HUES48 (cell line): ENCODE measurements at regions not wholly inside any gene's neighbourhood (a gene's known extent, or its start where the extent isn't known, plus 50 kb on each side); places are given as distances from the start of the nearest gene placed in this dataset.

Experiments used
- H3K27ac ChIP-seq: one replicate; pipeline ENCODE4 v1.7.0; 2013; ENCODE audit warnings: low read depth, low read length, inconsistent platforms
- H3K27me3 ChIP-seq: 2 replicates; pipeline ENCODE4 v1.6.1; 2013; ENCODE audit warnings: mild to moderate bottlenecking, low read length; ENCODE audit not compliant: control insufficient read depth, insufficient read depth
- H3K36me3 ChIP-seq: 2 replicates; pipeline ENCODE4 v1.6.1; 2013; ENCODE audit warnings: low read length; ENCODE audit not compliant: control insufficient read depth, insufficient read depth
- H3K4me1 ChIP-seq: 2 replicates; pipeline ENCODE4 v1.6.1; 2013; ENCODE audit warnings: mild to moderate bottlenecking, low read length; ENCODE audit not compliant: control insufficient read depth, insufficient read depth
- H3K4me3 ChIP-seq: 2 replicates; pipeline ENCODE4 v1.5.1; 2013; ENCODE audit warnings: mild to moderate bottlenecking, low read depth, low read length
- H3K9ac ChIP-seq: 2 replicates; pipeline ENCODE4 v1.6.1; 2013; ENCODE audit warnings: mild to moderate bottlenecking, low read depth, low read length, moderate library complexity
- H3K9me3 ChIP-seq: 2 replicates; pipeline ENCODE4 v1.6.1; 2013; ENCODE audit warnings: low read length; ENCODE audit not compliant: control insufficient read depth, insufficient read depth

- H3K9ac ChIP-seq: no peak overlapping the region
- no peaks in the 10 kb centered on the region for H3K27me3 ChIP-seq
- no peak overlapping the region for H3K4me3 ChIP-seq
- H3K9me3 ChIP-seq: no peaks in the 10 kb centered on the region
- H3K36me3 ChIP-seq: no peaks in the 10 kb centered on the region
- no peaks in the 10 kb centered on the region for H3K4me1 ChIP-seq
- no peak overlapping the region for H3K27ac ChIP-seq
These were observed 71.4 kb upstream of the HHIP start for GRCh38 chr4:144574509-144574908.

GRCh38 chr4:144575181-144575580 lies 70.8 kb upstream of the HHIP start:
- H3K36me3 ChIP-seq: no peaks in the 10 kb centered on the region
- no peaks in the 10 kb centered on the region for H3K4me1 ChIP-seq
- no peak overlapping the region for H3K27ac ChIP-seq
- no peak overlapping the region for H3K4me3 ChIP-seq
- no peaks in the 10 kb centered on the region for H3K27me3 ChIP-seq
- no peaks in the 10 kb centered on the region for H3K9me3 ChIP-seq
- no peak overlapping the region for H3K9ac ChIP-seq

- no peaks in the 10 kb centered on the region for H3K4me1 ChIP-seq
- no peak overlapping the region for H3K9ac ChIP-seq
- H3K9me3 ChIP-seq: no peaks in the 10 kb centered on the region
- no peak overlapping the region for H3K4me3 ChIP-seq
- H3K27ac ChIP-seq: no peak overlapping the region
- no peaks in the 10 kb centered on the region for H3K27me3 ChIP-seq
- no peaks in the 10 kb centered on the region for H3K36me3 ChIP-seq
These were observed 67.3 kb upstream of the HHIP start for GRCh38 chr4:144578681-144579080.

- Histone ChIP-seq H3K4me1 (no peaks in the 10 kb centered on the region), H3K27ac (no peak overlapping the region)
These were observed 66.4 kb upstream of the HHIP start for GRCh38 chr4:144579411-144580030.

GRCh38 chr4:144580430-144580829 lies 65.5 kb upstream of the HHIP start:
- no peaks in the 10 kb centered on the region for H3K36me3 ChIP-seq
- no peaks in the 10 kb centered on the region for H3K27me3 ChIP-seq
- no peak overlapping the region for H3K9ac ChIP-seq
- no peak overlapping the region for H3K4me3 ChIP-seq
- no peak overlapping the region for H3K27ac ChIP-seq
- H3K9me3 ChIP-seq: no peaks in the 10 kb centered on the region
- H3K4me1 ChIP-seq: no peaks in the 10 kb centered on the region

More at GRCh38 chr4:144579411-144580030, 66.4 kb upstream of the HHIP start:
- no peaks in the 10 kb centered on the region for H3K36me3 ChIP-seq
- no peaks in the 10 kb centered on the region for H3K9me3 ChIP-seq
- H3K9ac ChIP-seq: no peak overlapping the region
- no peaks in the 10 kb centered on the region for H3K27me3 ChIP-seq
- H3K4me3 ChIP-seq: no peak overlapping the region

GRCh38 chr4:144582105-144582850 lies 63.7 kb upstream of the HHIP start:
- H3K4me3 ChIP-seq: no peak overlapping the region
- H3K27me3 ChIP-seq: no peaks in the 10 kb centered on the region
- H3K27ac ChIP-seq: no peak overlapping the region
- no peaks in the 10 kb centered on the region for H3K9me3 ChIP-seq
- H3K4me1 ChIP-seq: no peaks in the 10 kb centered on the region
- no peak overlapping the region for H3K9ac ChIP-seq
- H3K36me3 ChIP-seq: no peaks in the 10 kb centered on the region

- no peak overlapping the region for H3K4me3 ChIP-seq
- H3K9ac ChIP-seq: no peak overlapping the region
- H3K27ac ChIP-seq: no peak overlapping the region
- H3K4me1 ChIP-seq: no peaks in the 10 kb centered on the region
- H3K36me3 ChIP-seq: no peaks in the 10 kb centered on the region
- H3K27me3 ChIP-seq: no peaks in the 10 kb centered on the region
- H3K9me3 ChIP-seq: peaks cover 3% of the 10 kb centered on the region; the same call in 1 of the 2 replicates
These were observed 63.0 kb upstream of the HHIP start for GRCh38 chr4:144582975-144583374.

GRCh38 chr4:144583658-144584057 lies 62.3 kb upstream of the HHIP start:
- Histone ChIP-seq H3K9me3 (peaks cover 3% of the 10 kb centered on the region; the same call in 1 of the 2 replicates), H3K9ac (no peak overlapping the region), H3K4me1 (no peaks in the 10 kb centered on the region), H3K36me3 (no peaks in the 10 kb centered on the region), H3K27me3 (no peaks in the 10 kb centered on the region), H3K27ac (no peak overlapping the region), H3K4me3 (no peak overlapping the region)

- Histone ChIP-seq H3K4me3 (no peak overlapping the region), H3K27ac (no peak overlapping the region), H3K27me3 (no peaks in the 10 kb centered on the region), H3K9me3 (peaks cover 3% of the 10 kb centered on the region; the same call in 1 of the 2 replicates), H3K4me1 (no peaks in the 10 kb centered on the region), H3K9ac (no peak overlapping the region), H3K36me3 (no peaks in the 10 kb centered on the region)
These were observed 61.5 kb upstream of the HHIP start for GRCh38 chr4:144584428-144584827.

- no peak overlapping the region for H3K27ac ChIP-seq
- no peaks in the 10 kb centered on the region for H3K36me3 ChIP-seq
- H3K4me1 ChIP-seq: no peaks in the 10 kb centered on the region
- H3K4me3 ChIP-seq: no peak overlapping the region
- no peak overlapping the region for H3K9ac ChIP-seq
- peaks cover 3% of the 10 kb centered on the region; the same call in 1 of the 2 replicates for H3K9me3 ChIP-seq
- H3K27me3 ChIP-seq: no peaks in the 10 kb centered on the region
These were observed 56.4 kb upstream of the HHIP start for GRCh38 chr4:144589512-144589911.

- H3K9me3 ChIP-seq: peaks cover 3% of the 10 kb centered on the region; the same call in 1 of the 2 replicates
- no peak overlapping the region for H3K9ac ChIP-seq
- no peak overlapping the region for H3K4me3 ChIP-seq
- H3K36me3 ChIP-seq: no peaks in the 10 kb centered on the region
- H3K27ac ChIP-seq: no peak overlapping the region
- no peaks in the 10 kb centered on the region for H3K27me3 ChIP-seq
- no peaks in the 10 kb centered on the region for H3K4me1 ChIP-seq
These were observed 55.9 kb upstream of the HHIP start for GRCh38 chr4:144590020-144590419.
